ENCODE measurements at regions not wholly inside any gene's neighbourhood (a gene's known extent, or its start where the extent isn't known, plus 50 kb on each side); places are given as distances from the start of the nearest gene placed in this dataset.

GRCh38 chr3:156016902-156017301, 103.5 kb upstream of the KCNAB1 start:
- no peak overlapping the region for H3K27ac Mint-ChIP-seq
- H3K4me1 Mint-ChIP-seq (ENCODE audit: low read depth): no peaks in the 10 kb centered on the region
- H3K4me3 Mint-ChIP-seq: no peak overlapping the region
- no peaks in the 10 kb centered on the region for H3K9me3 Mint-ChIP-seq
- H3K36me3 Mint-ChIP-seq (ENCODE audit: low read depth): no peaks in the 10 kb centered on the region
- H3K27me3 Mint-ChIP-seq (ENCODE audit: insufficient read depth): peaks cover 2% of the 10 kb centered on the region; the same call in 1 of the 2 replicates
- no peak for TF ChIP-seq CTCF (IDR thresholded peaks at IDR 0.05)
- no peak for DNase-seq

GRCh38 chr3:156017352-156018030, 102.9 kb upstream of the KCNAB1 start:
- H3K9me3 Mint-ChIP-seq: no peaks in the 10 kb centered on the region
- H3K4me1 Mint-ChIP-seq (ENCODE audit: low read depth): no peaks in the 10 kb centered on the region
- DNase-seq: no peak
- peaks cover 1% of the 10 kb centered on the region; the same call in 1 of the 2 replicates for H3K27me3 Mint-ChIP-seq (ENCODE audit: insufficient read depth)
- no peak overlapping the region for H3K4me3 Mint-ChIP-seq
- no peak overlapping the region for H3K27ac Mint-ChIP-seq
- H3K36me3 Mint-ChIP-seq (ENCODE audit: low read depth): no peaks in the 10 kb centered on the region
- TF ChIP-seq CTCF (IDR thresholded peaks at IDR 0.05): no peak

- H3K27ac Mint-ChIP-seq: no peak overlapping the region
- H3K4me1 Mint-ChIP-seq (ENCODE audit: low read depth): peaks cover 5% of the 10 kb centered on the region; the same call in 1 of the 2 replicates
- no peak for DNase-seq
- no peak for TF ChIP-seq CTCF (IDR thresholded peaks at IDR 0.05)
- H3K27me3 Mint-ChIP-seq (ENCODE audit: insufficient read depth): peaks cover 2% of the 10 kb centered on the region
- H3K36me3 Mint-ChIP-seq (ENCODE audit: low read depth): no peaks in the 10 kb centered on the region
- H3K9me3 Mint-ChIP-seq: no peaks in the 10 kb centered on the region
- H3K4me3 Mint-ChIP-seq: peak overlapping the region; percentile 69
Measured at GRCh38 chr3:156024904-156025533, 95.4 kb upstream of the KCNAB1 start.

- Mint-ChIP-seq H3K27me3 (ENCODE audit: insufficient read depth) (peaks cover 5% of the 10 kb centered on the region), H3K4me3 (peak overlapping the region; percentile 27; the same call in 1 of the 2 replicates)
Measured at GRCh38 chr3:156029208-156029607, 91.2 kb upstream of the KCNAB1 start.

GRCh38 chr3:156030723-156031122, 89.7 kb upstream of the KCNAB1 start:
- TF ChIP-seq CTCF (IDR thresholded peaks at IDR 0.05): no peak
- no peak for DNase-seq
- H3K36me3 Mint-ChIP-seq (ENCODE audit: low read depth): no peaks in the 10 kb centered on the region
- H3K4me3 Mint-ChIP-seq: no peak overlapping the region
- no peaks in the 10 kb centered on the region for H3K4me1 Mint-ChIP-seq (ENCODE audit: low read depth)
- peaks cover 5% of the 10 kb centered on the region for H3K27me3 Mint-ChIP-seq (ENCODE audit: insufficient read depth)
- H3K9me3 Mint-ChIP-seq: no peaks in the 10 kb centered on the region
- no peak overlapping the region for H3K27ac Mint-ChIP-seq

More at GRCh38 chr3:156029208-156029607, 91.2 kb upstream of the KCNAB1 start:
- no peaks in the 10 kb centered on the region for H3K36me3 Mint-ChIP-seq (ENCODE audit: low read depth)
- DNase-seq: no peak
- H3K4me1 Mint-ChIP-seq (ENCODE audit: low read depth): peaks cover 5% of the 10 kb centered on the region; the same call in 1 of the 2 replicates
- no peak for TF ChIP-seq CTCF (IDR thresholded peaks at IDR 0.05)
- no peaks in the 10 kb centered on the region for H3K9me3 Mint-ChIP-seq
- no peak overlapping the region for H3K27ac Mint-ChIP-seq
